Ectodermal cell (in vitro differentiated cells): ENCODE measurements at regions not wholly inside any gene's neighbourhood (a gene's known extent, or its start where the extent isn't known, plus 50 kb on each side); places are given as distances from the start of the nearest gene placed in this dataset.

Experiments used
- H3K27ac ChIP-seq: 2 replicates; pipeline ENCODE4 v1.7.0; 2013; ENCODE audit warnings: mild to moderate bottlenecking, low read depth, low read length; ENCODE audit not compliant: insufficient read depth, poor library complexity, severe bottlenecking
- H3K27me3 ChIP-seq: 2 replicates; pipeline ENCODE4 v1.7.0; 2013; ENCODE audit warnings: mild to moderate bottlenecking, low read length; ENCODE audit not compliant: insufficient read depth, control insufficient read depth, poor library complexity, severe bottlenecking
- H3K36me3 ChIP-seq: one replicate; pipeline ENCODE4 v1.7.0; 2013; ENCODE audit warnings: low read length; ENCODE audit not compliant: control insufficient read depth, insufficient read depth
- H3K4me1 ChIP-seq: one replicate; pipeline ENCODE4 v1.7.0; 2013; ENCODE audit warnings: low read length; ENCODE audit not compliant: control insufficient read depth, insufficient read depth
- H3K4me3 ChIP-seq: 2 replicates; pipeline ENCODE4 v1.7.0; 2013; ENCODE audit warnings: low read depth, low read length, control low read depth; ENCODE audit not compliant: insufficient read depth
- H3K9me3 ChIP-seq: 2 replicates; pipeline ENCODE4 v1.7.0; 2013; ENCODE audit warnings: mild to moderate bottlenecking, low read length, moderate library complexity; ENCODE audit not compliant: control insufficient read depth
- WGBS, 2 experiments: methylation state at CpG; one replicate each; pipeline ENCODE4 v1.1.7; 2013; ENCODE audit warnings: missing lambda C conversion rate in 2 of 2; 5-methylcytosine and 5-hydroxymethylcytosine counted together

DNA sequence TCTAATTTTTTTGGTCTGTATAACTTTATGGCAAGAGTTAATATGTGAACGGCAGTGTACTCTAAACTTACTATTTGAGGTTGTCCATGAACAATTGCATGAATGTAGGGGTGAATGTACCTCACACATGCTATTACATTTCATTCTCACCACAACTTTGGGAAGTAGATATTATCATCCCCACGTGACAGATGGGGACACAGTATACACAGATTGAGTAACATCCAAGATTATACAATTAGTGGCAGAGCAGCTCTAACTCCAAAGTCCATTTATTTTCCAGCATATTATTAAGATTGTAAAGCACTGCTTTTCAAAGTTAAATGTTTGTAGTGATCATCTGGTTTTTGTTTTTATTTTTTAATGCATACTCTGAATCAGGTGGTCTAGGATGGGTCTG, 622.1 kb upstream of the ZEB2 start:
- Histone ChIP-seq H3K27me3 (no peaks in the 10 kb centered on the region), H3K4me3 (no peak overlapping the region), H3K9me3 (no peaks in the 10 kb centered on the region), H3K27ac (no peak overlapping the region), H3K4me1 (no peaks in the 10 kb centered on the region), H3K36me3 (no peaks in the 10 kb centered on the region)
- 88 to 97% methylated on average over 1 to 2 of the region's 2 CpGs for WGBS, 2 experiments

DNA sequence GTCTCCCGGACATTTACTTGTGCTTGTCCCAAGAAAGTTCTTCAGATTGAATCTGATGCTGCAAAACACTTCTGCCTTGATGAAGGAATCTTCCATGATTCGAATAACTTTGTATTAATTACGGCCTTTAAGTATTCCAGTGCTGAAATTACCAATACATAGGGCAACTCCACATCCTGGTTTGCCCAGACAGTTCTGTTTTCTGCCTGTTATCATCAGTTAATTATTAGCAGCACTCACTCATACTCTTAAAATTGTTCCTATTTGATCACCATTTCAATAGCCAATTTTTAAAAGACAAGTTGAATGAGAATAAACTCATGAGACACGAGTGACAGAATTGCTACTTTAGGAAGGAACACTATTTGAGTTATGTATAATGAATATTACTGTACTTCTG, 620.7 kb upstream of the ZEB2 start:
- no peaks in the 10 kb centered on the region for H3K9me3 ChIP-seq
- H3K27ac ChIP-seq = no peak overlapping the region
- H3K4me1 ChIP-seq = no peaks in the 10 kb centered on the region
- H3K27me3 ChIP-seq = no peaks in the 10 kb centered on the region
- 95 to 97% methylated on average over 4 of the region's 4 CpGs for whole genome bisulfite sequencing, 2 experiments
- no peak overlapping the region for H3K4me3 ChIP-seq
- H3K36me3 ChIP-seq = no peaks in the 10 kb centered on the region

DNA sequence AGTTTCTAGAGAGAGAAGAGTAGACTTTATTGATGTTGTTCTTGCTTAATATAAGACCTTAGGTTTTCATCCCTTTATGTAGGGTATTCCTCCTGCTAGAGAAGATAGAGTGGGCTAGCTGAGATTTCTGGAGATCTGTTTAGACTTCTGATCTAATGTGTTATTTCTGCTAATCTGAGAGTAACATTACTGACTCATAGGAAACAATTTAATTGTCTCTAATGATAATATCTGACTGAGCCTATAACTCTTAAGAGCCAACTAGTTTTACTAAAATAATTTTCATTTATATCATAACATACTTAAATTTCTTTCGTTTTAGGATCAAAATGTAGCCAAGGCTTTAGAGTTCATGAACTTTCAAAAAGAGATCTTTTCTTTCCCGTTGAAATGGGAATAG, 618.7 kb upstream of the ZEB2 start:
- H3K4me1 ChIP-seq = no peaks in the 10 kb centered on the region
- H3K4me3 ChIP-seq = no peak overlapping the region
- H3K27me3 ChIP-seq = no peaks in the 10 kb centered on the region
- 100% methylated on average over 1 to 2 of the region's 2 CpGs for WGBS, 2 experiments
- H3K36me3 ChIP-seq = no peaks in the 10 kb centered on the region
- no peaks in the 10 kb centered on the region for H3K9me3 ChIP-seq
- H3K27ac ChIP-seq = no peak overlapping the region

DNA sequence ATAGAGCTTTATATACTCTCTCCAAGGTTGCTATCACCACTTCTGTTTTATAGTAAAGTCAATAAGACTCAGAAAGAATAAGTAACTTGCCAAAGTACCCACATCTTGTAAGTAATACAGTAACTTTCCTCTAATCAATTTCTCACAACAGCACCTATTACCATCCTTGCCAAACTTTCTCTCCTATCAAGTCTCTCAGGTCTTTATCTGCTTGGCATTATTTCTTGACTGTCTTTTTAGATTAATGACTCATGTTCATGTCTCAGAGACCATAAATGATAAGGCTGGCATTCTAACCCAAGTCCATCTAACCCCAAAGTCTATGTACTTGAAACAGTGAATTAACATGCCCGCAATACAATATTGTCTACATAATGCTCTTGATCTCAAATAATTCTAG, 618.0 kb upstream of the ZEB2 start:
- Histone ChIP-seq H3K4me3 (no peak overlapping the region), H3K36me3 (no peaks in the 10 kb centered on the region), H3K27ac (no peak overlapping the region), H3K4me1 (no peaks in the 10 kb centered on the region), H3K27me3 (no peaks in the 10 kb centered on the region), H3K9me3 (no peaks in the 10 kb centered on the region)
- WGBS, 2 experiments = 89% methylated on average over 1 of the region's 1 CpG; no CpG with 5 or more reads in 1 of the 2 experiments

DNA sequence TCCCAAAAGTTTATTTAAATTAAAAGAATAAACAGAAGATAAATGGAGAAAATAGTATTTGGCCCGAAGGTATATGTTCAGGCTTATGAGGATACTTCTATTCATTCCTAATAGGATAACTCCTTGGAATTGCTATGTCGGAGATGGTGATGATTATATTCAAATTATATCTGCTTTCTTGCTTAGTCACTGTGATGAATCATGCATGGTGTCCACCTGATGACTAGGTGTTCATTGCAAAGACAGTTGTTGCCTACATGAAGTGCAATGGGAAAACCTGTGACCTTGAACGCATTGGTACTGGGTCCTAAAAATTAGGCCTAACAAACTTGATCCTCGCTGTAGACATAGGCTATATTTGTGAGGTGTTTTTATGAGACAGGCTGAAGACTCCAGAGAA, 617.3 kb upstream of the ZEB2 start:
- WGBS, 2 experiments = 95 to 97% methylated on average over 3 to 4 of the region's 4 CpGs
- Histone ChIP-seq H3K9me3 (no peaks in the 10 kb centered on the region), H3K27me3 (no peaks in the 10 kb centered on the region), H3K4me3 (no peak overlapping the region), H3K36me3 (no peaks in the 10 kb centered on the region), H3K27ac (no peak overlapping the region), H3K4me1 (no peaks in the 10 kb centered on the region)

DNA sequence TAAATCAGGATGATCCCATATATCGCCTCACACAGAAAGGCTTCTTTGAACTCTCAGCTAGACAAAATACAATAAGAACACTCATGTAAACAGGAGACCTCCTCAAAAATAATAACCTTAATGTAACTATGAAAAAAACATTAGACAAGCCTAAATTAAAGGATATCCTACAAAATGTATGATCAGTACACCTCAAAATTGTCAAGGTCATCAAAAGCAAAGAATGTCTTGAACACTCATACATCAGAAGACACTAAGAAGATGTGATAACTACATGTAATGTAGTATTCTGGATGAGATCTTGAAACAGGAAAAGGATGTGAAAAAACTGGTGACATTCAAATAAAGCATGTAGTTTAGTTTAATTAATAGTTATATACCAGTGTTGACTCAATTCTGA, 616.8 kb upstream of the ZEB2 start:
- H3K27me3 ChIP-seq = no peaks in the 10 kb centered on the region
- no peaks in the 10 kb centered on the region for H3K9me3 ChIP-seq
- no peak overlapping the region for H3K27ac ChIP-seq
- H3K4me1 ChIP-seq = no peaks in the 10 kb centered on the region
- H3K4me3 ChIP-seq = no peak overlapping the region
- 95 to 100% methylated on average over 1 of the region's 1 CpG for WGBS, 2 experiments
- no peaks in the 10 kb centered on the region for H3K36me3 ChIP-seq

DNA sequence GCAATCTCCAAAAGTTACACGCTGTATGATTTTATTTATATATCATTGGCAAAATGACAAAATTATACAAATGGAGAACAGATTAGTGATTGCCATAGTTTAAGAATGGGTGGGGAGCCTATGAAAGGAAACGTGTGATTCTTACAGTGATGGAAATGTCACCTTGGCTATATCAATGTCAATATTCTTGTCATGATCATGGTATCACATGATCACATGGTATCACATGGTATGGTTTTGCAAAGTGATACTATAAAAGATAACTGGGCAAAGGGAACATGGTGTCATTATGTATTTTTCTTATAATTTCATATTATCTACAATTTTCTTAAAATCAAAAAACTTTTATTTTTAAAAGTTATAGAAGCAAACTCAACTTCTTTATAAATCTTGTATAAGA, 606.2 kb upstream of the ZEB2 start:
- no peaks in the 10 kb centered on the region for H3K36me3 ChIP-seq
- no peaks in the 10 kb centered on the region for H3K9me3 ChIP-seq
- no peak overlapping the region for H3K27ac ChIP-seq
- no peaks in the 10 kb centered on the region for H3K4me1 ChIP-seq
- no peaks in the 10 kb centered on the region for H3K27me3 ChIP-seq
- H3K4me3 ChIP-seq = no peak overlapping the region
- WGBS, 2 experiments = 96 to 100% methylated on average over 2 of the region's 2 CpGs

DNA sequence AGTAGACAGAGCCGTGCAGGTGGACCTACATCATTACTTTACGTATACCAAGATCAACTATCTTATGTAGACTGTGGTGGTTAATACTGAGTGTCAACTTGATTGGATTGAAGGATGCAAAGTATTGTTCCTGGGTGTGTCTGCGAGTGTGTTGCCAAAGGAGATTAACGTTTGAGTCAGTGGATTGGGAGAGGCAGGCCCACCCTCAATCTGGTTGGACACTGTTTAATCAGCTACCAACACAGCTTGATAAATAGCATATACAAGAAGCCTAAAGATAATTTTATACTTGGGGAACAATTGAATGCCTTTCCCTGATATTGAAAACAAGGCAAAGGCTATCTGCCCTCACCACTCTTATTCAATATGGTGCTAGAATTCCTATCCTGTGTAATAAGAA, 604.2 kb upstream of the ZEB2 start:
- Histone ChIP-seq H3K4me1 (no peaks in the 10 kb centered on the region), H3K27ac (no peak overlapping the region), H3K27me3 (no peaks in the 10 kb centered on the region), H3K9me3 (no peaks in the 10 kb centered on the region), H3K36me3 (no peaks in the 10 kb centered on the region), H3K4me3 (no peak overlapping the region)
- 85 to 88% methylated on average over 4 of the region's 4 CpGs for WGBS, 2 experiments

DNA sequence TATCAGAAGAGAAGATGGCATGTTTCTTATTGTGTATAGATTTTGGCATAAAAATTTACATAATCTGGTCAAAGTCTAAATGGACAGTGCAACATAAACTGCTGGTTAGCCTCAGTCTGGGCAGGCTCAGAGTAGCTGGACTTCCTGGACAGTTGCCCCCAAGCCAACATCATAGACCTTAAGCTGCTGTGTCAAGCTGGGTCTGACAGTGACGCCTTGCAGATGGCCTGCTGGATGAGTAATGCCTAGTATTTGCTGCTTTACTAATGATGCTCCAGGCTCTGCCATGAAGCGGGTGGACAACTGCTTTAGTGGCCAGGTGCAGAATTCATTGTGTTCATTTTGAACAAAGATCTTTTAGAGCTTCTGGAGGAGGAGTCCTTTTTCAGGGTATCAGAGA, 603.7 kb upstream of the ZEB2 start:
- no peaks in the 10 kb centered on the region for H3K27me3 ChIP-seq
- no peak overlapping the region for H3K27ac ChIP-seq
- WGBS, 2 experiments = 92 to 95% methylated on average over 2 of the region's 2 CpGs

DNA sequence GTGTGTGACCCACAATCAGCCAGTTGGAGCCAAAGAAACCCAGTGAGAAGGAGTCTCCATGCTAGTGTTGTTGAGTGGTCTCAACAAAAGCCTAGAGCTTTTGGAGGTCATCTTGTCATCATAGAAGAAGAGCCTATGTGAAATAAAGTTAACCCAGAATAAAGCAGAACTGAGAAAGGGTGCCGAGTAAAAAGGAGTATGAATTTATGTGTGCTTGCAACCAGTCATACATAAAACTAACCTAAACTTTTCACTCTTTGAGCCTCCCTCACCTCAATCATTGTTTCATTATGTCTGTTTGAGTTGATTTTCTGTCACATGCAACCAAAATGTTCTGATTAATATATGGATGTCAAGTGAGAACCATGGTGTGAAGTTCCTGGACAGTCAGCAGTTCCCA, 599.3 kb upstream of the ZEB2 start:
- H3K4me3 ChIP-seq = no peak overlapping the region
- WGBS, 2 experiments = 100% methylated on average over 1 of the region's 1 CpG; no CpG with 5 or more reads in 1 of the 2 experiments
- no peaks in the 10 kb centered on the region for H3K9me3 ChIP-seq
- no peak overlapping the region for H3K27ac ChIP-seq
- H3K27me3 ChIP-seq = no peaks in the 10 kb centered on the region
- H3K4me1 ChIP-seq = no peaks in the 10 kb centered on the region
- no peaks in the 10 kb centered on the region for H3K36me3 ChIP-seq

More for the DNA sequence above, 603.7 kb upstream of the ZEB2 start:
- no peak overlapping the region for H3K4me3 ChIP-seq
- no peaks in the 10 kb centered on the region for H3K9me3 ChIP-seq
- no peaks in the 10 kb centered on the region for H3K36me3 ChIP-seq
- no peaks in the 10 kb centered on the region for H3K4me1 ChIP-seq
